ENCODE measurements at regions not wholly inside any gene's neighbourhood (a gene's known extent, or its start where the extent isn't known, plus 50 kb on each side); places are given as distances from the start of the nearest gene placed in this dataset.

GRCh38 chr21:22791986-22792560 is 1793.9 kb downstream of the NCAM2 start:
- no peak for TF ChIP-seq MYC (IDR thresholded peaks at IDR 0.05; ENCODE audit: borderline replicate concordance, low read length)
- peak; percentile 29; the same call in 2 of the 3 replicates for TF ChIP-seq CTCF (IDR thresholded peaks at IDR 0.05)
- TF ChIP-seq POLR2A (IDR thresholded peaks at IDR 0.05; ENCODE audit: low read length) = no peak
- no peak for TF ChIP-seq HMGXB4 (CRISPR knock-in tag; IDR thresholded peaks at IDR 0.05; ENCODE audit: borderline replicate concordance)
- peak; percentile 25 to 47; a peak in 2 of 5 replicates for TF ChIP-seq RAD21 (conservative IDR thresholded peaks at IDR 0.05 in 1 of 2, IDR thresholded peaks at IDR 0.05 in 1 of 2)
- TF ChIP-seq MAX (IDR thresholded peaks at IDR 0.05) = no peak
- TF ChIP-seq ZC3H11A (IDR thresholded peaks at IDR 0.05) = no peak
- no peak for TF ChIP-seq NPAS2 (CRISPR knock-in tag; IDR thresholded peaks at IDR 0.05; ENCODE audit: borderline replicate concordance)
- TF ChIP-seq E2F6 (IDR thresholded peaks at IDR 0.05; ENCODE audit: borderline replicate concordance, low read depth) = no peak
- TF ChIP-seq POLR2AphosphoS2 (conservative IDR thresholded peaks at IDR 0.05; ENCODE audit: low read length) = no peak
- no peak for TF ChIP-seq BCL3 (IDR thresholded peaks at IDR 0.05)
- TF ChIP-seq RFX5 (IDR thresholded peaks at IDR 0.05) = no peak
